Endothelial cell of umbilical vein (primary cell): ENCODE measurements at regions not wholly inside any gene's neighbourhood (a gene's known extent, or its start where the extent isn't known, plus 50 kb on each side); places are given as distances from the start of the nearest gene placed in this dataset.

Experiments used
- BruUV-seq: library from RNA; stranded (reverse); fragments of 400-500 nt; replicated peaks from 2 replicates; lab custom pipeline; 2021; lab: Mats Ljungman, UMichigan
- CTCF ChIA-PET: fragments of 300-600, 350-600 bp; sonication (Branson Sonifier 250); formaldehyde crosslinking; loops from one replicate; lab custom pipeline; 2021; ENCODE audit warnings: antibody characterized with exemption, inconsistent platforms; lab: Charles Lee
- POLR2A ChIA-PET: fragments of 300-600, 350-600 bp; sonication (Branson Sonifier 250); formaldehyde crosslinking; loops from one replicate; lab custom pipeline; 2021; ENCODE audit warnings: antibody characterized with exemption, inconsistent platforms; lab: Charles Lee
- DNase-seq: peaks from one replicate; pipeline ENCODE4 v3.0.0-alpha.2; 2011; ENCODE audit warnings: low read depth, low spot score
- FAIRE-seq: peaks from 2 replicates; lab custom pipeline; 2011; peaks lifted over from hg19 to GRCh38; lab: Jason Lieb, UNC
- H2AFZ ChIP-seq: 2 replicates; pipeline ENCODE4 v1.6.0; 2012; ENCODE audit warnings: low read depth, low read length, control low read depth, inconsistent platforms
- H3K27ac ChIP-seq: 2 replicates; pipeline ENCODE4 v1.5.1; 2011; ENCODE audit warnings: low read depth, mild to moderate bottlenecking, control low read depth, low read length, moderate library complexity; ENCODE audit not compliant: insufficient read depth
- H3K27me3 ChIP-seq, 2 experiments: 2 replicates each; pipeline versions ENCODE4 v1.6.0 to v1.6.1; 2011; ENCODE audit warnings: low read length in 2 of 2, mixed read lengths in 1 of 2; ENCODE audit not compliant: control insufficient read depth in 2 of 2, insufficient read depth in 2 of 2
- H3K36me3 ChIP-seq, 2 experiments: 2 replicates in 1 of 2; 3 replicates in 1 of 2; pipeline ENCODE4 v1.5.1; 2011; ENCODE audit warnings: low read length in 2 of 2, mild to moderate bottlenecking in 1 of 2, moderate library complexity in 1 of 2; ENCODE audit not compliant: control insufficient read depth in 2 of 2, insufficient read depth in 2 of 2; ENCODE audit errors: extremely low read depth in 1 of 2
- H3K4me1 ChIP-seq: 3 replicates; pipeline ENCODE4 v1.5.1; 2011; ENCODE audit warnings: mild to moderate bottlenecking, low read length; ENCODE audit not compliant: control insufficient read depth, insufficient read depth; ENCODE audit errors: extremely low read depth
- H3K4me2 ChIP-seq: 2 replicates; pipeline ENCODE4 v1.6.1; 2011; ENCODE audit warnings: low read length, control low read depth, mixed read lengths; ENCODE audit not compliant: insufficient read depth
- H3K4me3 ChIP-seq, 3 experiments: fragments of 200-600 bp in 1 of 3; sonication (generic), shearing (Covaris generic) in 1 of 3; replicated peaks in 1 of 3; 2 replicates each; pipeline ENCODE4 v1.5.1; 2011 to 2016; ENCODE audit warnings: control low read depth in 3 of 3, low read length in 3 of 3, mild to moderate bottlenecking in 2 of 3, inconsistent platforms in 1 of 3, low read depth in 1 of 3, moderate library complexity in 1 of 3; ENCODE audit not compliant: insufficient read depth in 1 of 3
- H3K79me2 ChIP-seq: 2 replicates; pipeline ENCODE4 v1.6.0; 2012; ENCODE audit warnings: low read length, inconsistent platforms; ENCODE audit not compliant: control insufficient read depth, insufficient read depth
- H3K9ac ChIP-seq: replicated peaks from 2 replicates; pipeline ENCODE3; 2011; ENCODE audit warnings: low read length, control low read depth; ENCODE audit not compliant: insufficient read depth; ENCODE audit errors: extremely low read depth
- H3K9me1 ChIP-seq: replicated peaks from 3 replicates; pipeline ENCODE4 v1.6.0; 2011; ENCODE audit warnings: mild to moderate bottlenecking, low read length; ENCODE audit not compliant: control insufficient read depth, insufficient read depth; ENCODE audit errors: extremely low read depth
- H3K9me3 ChIP-seq: replicated peaks from 2 replicates; pipeline ENCODE4 v1.5.1; 2012; ENCODE audit warnings: low read length, inconsistent platforms; ENCODE audit not compliant: control insufficient read depth, insufficient read depth
- H4K20me1 ChIP-seq: replicated peaks from 2 replicates; pipeline ENCODE3; 2011; ENCODE audit warnings: mild to moderate bottlenecking, low read length; ENCODE audit not compliant: control insufficient read depth, insufficient read depth; ENCODE audit errors: extremely low read depth
- EZH2 ChIP-seq: IDR thresholded peaks from 2 replicates; pipeline ENCODE4 v1.6.1; 2012; ENCODE audit warnings: borderline replicate concordance, low read depth, mild to moderate bottlenecking, moderate library complexity, low read length, inconsistent platforms; ENCODE audit not compliant: severe bottlenecking
- FOS ChIP-seq: IDR thresholded peaks from 2 replicates; pipeline ENCODE4 v1.6.1; 2011; ENCODE audit warnings: mild to moderate bottlenecking, low read length, moderate library complexity, borderline replicate concordance; ENCODE audit not compliant: insufficient read depth
- GATA2 ChIP-seq: IDR thresholded peaks from 2 replicates; pipeline ENCODE4 v1.7.0; 2011; ENCODE audit warnings: low read depth, mild to moderate bottlenecking, moderate library complexity, mixed read lengths, low read length; ENCODE audit not compliant: insufficient read length, insufficient read depth
- JUN ChIP-seq: IDR thresholded peaks from 2 replicates; pipeline ENCODE4 v1.6.1; 2011; ENCODE audit warnings: borderline replicate concordance, low read depth; ENCODE audit not compliant: insufficient read length, insufficient read depth
- MYC ChIP-seq: IDR thresholded peaks from one replicate; pipeline ENCODE4 v1.6.1; 2011; ENCODE audit warnings: mild to moderate bottlenecking, low read depth, low read length
- POLR2A ChIP-seq: IDR thresholded peaks from 2 replicates; pipeline ENCODE4 v1.6.1; 2012; ENCODE audit warnings: low read depth, mild to moderate bottlenecking, control low read depth, low read length
- POLR2AphosphoS5 ChIP-seq: IDR thresholded peaks from 2 replicates; pipeline ENCODE4 v1.6.1; 2012; ENCODE audit warnings: low read depth, mild to moderate bottlenecking, control low read depth, low read length, moderate library complexity; ENCODE audit not compliant: insufficient read depth
- dilution Hi-C: fragments of 300-500 bp; cut with MboI; formaldehyde crosslinking; loops from one replicate; pipeline ENCODE4 v1.15.0; 2019; ENCODE audit warnings: low sequenced_read_pairs; ENCODE audit not compliant: extremely low pct_ligation_motif_present
- intact Hi-C: fragments of 100-400 bp; cut with micrococcal nuclease; formaldehyde crosslinking; loops from one replicate; pipeline ENCODE4 v1.10.0; 2022
- TF ChIP-seq, protein P1 (sequence below), 2 donors: IDR thresholded peaks; 1 replicate in 1 of 2; 2 replicates in 1 of 2; pipeline ENCODE4 v1.5.1; 2011; ENCODE audit warnings: low read length in 2 of 2, mild to moderate bottlenecking in 2 of 2, moderate library complexity in 2 of 2, control low read depth in 1 of 2, inconsistent platforms in 1 of 2, low read depth in 1 of 2; ENCODE audit not compliant: insufficient read depth in 1 of 2; ENCODE audit errors: extremely low read depth in 1 of 2
- TF ChIP-seq, protein P2 (sequence below): IDR thresholded peaks from 2 replicates; pipeline ENCODE4 v1.6.1; 2011; ENCODE audit not compliant: insufficient read depth, insufficient read length

DNA sequence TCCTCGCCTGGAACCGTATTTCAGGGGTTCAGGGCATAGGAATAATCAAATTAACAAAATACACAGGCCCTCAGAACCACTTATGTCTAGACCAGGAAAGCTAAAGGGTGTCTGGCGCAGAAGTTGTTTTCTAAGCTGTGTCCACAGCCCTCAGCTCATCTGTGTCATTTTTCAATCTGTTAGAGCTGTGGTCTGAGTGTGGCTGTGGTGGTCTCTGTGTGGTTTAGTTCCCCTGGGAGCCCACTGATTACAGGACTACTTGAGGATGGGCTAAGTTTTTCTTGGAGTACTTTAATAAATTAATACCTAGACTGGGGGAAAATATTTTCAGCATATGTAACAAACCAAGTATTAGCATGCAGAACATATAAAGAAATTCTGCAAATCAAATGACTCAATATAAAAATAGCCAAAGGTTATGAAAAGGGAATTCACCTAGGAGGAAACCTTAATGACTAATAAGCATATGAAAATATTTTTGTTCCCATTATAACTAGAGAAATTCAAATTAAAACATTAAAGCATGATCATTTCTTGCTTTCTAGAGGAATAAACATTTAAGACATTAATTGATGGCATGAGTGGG, 186.3 kb downstream of the SATB1 start:
- POLR2A ChIA-PET, result no interaction called here
- TF ChIP-seq, protein P1, sequence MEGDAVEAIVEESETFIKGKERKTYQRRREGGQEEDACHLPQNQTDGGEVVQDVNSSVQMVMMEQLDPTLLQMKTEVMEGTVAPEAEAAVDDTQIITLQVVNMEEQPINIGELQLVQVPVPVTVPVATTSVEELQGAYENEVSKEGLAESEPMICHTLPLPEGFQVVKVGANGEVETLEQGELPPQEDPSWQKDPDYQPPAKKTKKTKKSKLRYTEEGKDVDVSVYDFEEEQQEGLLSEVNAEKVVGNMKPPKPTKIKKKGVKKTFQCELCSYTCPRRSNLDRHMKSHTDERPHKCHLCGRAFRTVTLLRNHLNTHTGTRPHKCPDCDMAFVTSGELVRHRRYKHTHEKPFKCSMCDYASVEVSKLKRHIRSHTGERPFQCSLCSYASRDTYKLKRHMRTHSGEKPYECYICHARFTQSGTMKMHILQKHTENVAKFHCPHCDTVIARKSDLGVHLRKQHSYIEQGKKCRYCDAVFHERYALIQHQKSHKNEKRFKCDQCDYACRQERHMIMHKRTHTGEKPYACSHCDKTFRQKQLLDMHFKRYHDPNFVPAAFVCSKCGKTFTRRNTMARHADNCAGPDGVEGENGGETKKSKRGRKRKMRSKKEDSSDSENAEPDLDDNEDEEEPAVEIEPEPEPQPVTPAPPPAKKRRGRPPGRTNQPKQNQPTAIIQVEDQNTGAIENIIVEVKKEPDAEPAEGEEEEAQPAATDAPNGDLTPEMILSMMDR (IDR thresholded peaks at IDR 0.05; ENCODE audit: extremely low read depth in 1 of 2, insufficient read depth in 1 of 2, low read depth in 1 of 2, low read length in 2 of 2), result no peak
- TF ChIP-seq EZH2 (no peak), FOS (no peak), POLR2AphosphoS5 (no peak), JUN (no peak), GATA2 (no peak), MYC (no peak), POLR2A (no peak)
- TF ChIP-seq, protein P2, sequence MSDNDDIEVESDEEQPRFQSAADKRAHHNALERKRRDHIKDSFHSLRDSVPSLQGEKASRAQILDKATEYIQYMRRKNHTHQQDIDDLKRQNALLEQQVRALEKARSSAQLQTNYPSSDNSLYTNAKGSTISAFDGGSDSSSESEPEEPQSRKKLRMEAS, result no peak
- intact Hi-C loops (no loop called here), dilution Hi-C loops (no loop called here)
- Histone ChIP-seq H3K79me2 (no peaks in the 10 kb centered on the region), H2AFZ (no peak overlapping the region), H3K9me1 (no peaks in the 10 kb centered on the region), H3K9ac (no peak overlapping the region), H3K36me3 (no peaks in the 10 kb centered on the region), H3K27ac (no peak overlapping the region), H3K4me2 (no peak overlapping the region), H3K27me3 (no peaks in the 10 kb centered on the region), H3K4me1 (no peaks in the 10 kb centered on the region), H3K9me3 (no peaks in the 10 kb centered on the region), H3K4me3 (no peak overlapping the region), H4K20me1 (no peaks in the 10 kb centered on the region)
- BruUV-seq, result no TSS peak
- no peak for DNase-seq
- CTCF ChIA-PET, result interaction anchor here (0.6 kb wide), 1 partner anchor 150 kb away, joined by 3 read pairs; no protein-coding TSS in a partner anchor
- FAIRE-seq, result no peak
